Heart left ventricle (tissue), 13 donors: ENCODE measurements at regions not wholly inside any gene's neighbourhood (a gene's known extent, or its start where the extent isn't known, plus 50 kb on each side); places are given as distances from the start of the nearest gene placed in this dataset.

Source experiments
- CTCF ChIP-seq, 12 donors: fragments of 200-600 bp; sonication (generic) in 4 of 12; IDR thresholded peaks; one replicate each; pipeline versions ENCODE4 v1.5.0 to v1.8.0; 2018 to 2022; ENCODE audit warnings: antibody characterized with exemption in 12 of 12, mild to moderate bottlenecking in 5 of 12
- POLR2A ChIP-seq, 2 donors: fragments of 450-650 bp; IDR thresholded peaks; one replicate each; pipeline ENCODE4 v1.6.1; 2017; ENCODE audit warnings: antibody characterized with exemption in 2 of 2, mild to moderate bottlenecking in 2 of 2, moderate library complexity in 2 of 2
- donor health status: ischemic (EF 13 %, LVEDD 7.1; RV severe dilation, severe dysfunction).
- donor health status: DM: no; HTN: yes; CAD: no.
- donor health status: DM: no; HTN: no; CAD: no.
- donor health status: ischemic (EF 25% LVEDD 6.9; RV normal size, moderate dysfunction).
- donor health status: ischemic (EF 25% LVEDD 5.7; RV mildly dilated, moderate dysfunction).
- donor health status: ischemic (EF 35%, LVEDD 5.7; RV mildly dilated, moderate dysfunction).
- donor health status: nonischemic (EF 11% LVEDD 7.7; RV severe dilation, severe dysfunction).
- donor health status: DM: yes; HTN: yes; CAD: no.
- donor health status: PGD.
- donor health status: ischemic (EF 29% LVEDD 5.4; RV normal size, mild dysfunction).
- donor health status: nonischemic (EF 23%, LVEDD 6.1; RV moderate dilation, normal function).

DNA sequence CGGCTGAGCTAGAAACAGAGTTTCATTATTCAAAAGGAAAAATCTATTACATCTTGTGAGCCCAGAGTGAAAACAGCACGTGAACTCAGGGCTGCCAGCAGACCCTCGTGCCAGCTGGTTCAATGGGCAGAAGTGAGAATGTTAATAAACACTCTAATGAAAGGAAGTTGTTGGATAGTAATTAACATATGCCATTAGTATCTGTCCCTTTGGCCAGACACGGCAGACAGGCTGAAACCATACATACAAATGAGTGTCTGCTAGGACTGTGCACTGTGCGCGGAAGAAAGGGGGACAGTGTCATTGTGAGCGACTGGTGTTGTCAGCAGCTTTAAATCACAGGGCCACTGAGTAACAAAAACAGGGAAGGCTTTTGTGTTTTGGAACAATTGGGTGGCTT is 121.9 kb upstream of the TSC22D1 start:
- TF ChIP-seq CTCF (IDR thresholded peaks at IDR 0.05) (no peak), POLR2A (IDR thresholded peaks at IDR 0.05) (no peak)
